Suppressor macrophage (primary cell): ENCODE measurements at regions not wholly inside any gene's neighbourhood (a gene's known extent, or its start where the extent isn't known, plus 50 kb on each side); places are given as distances from the start of the nearest gene placed in this dataset.

ENCODE experiments used
- DNase-seq, 4 experiments: peaks; one replicate each; pipeline ENCODE4 v3.0.0-alpha.2; 2020 to 2022

GRCh38 chr13:39284801-39285388 is 246.6 kb downstream of the NHLRC3 start:
- DNase-seq, result no peak
